ENCODE measurements at regions not wholly inside any gene's neighbourhood (a gene's known extent, or its start where the extent isn't known, plus 50 kb on each side); places are given as distances from the start of the nearest gene placed in this dataset.

- Histone ChIP-seq H3K9ac (replicated peaks; ENCODE audit: extremely low read depth, insufficient read depth, low read length) (peak overlapping the region; percentile 68), H3K27ac (ENCODE audit: insufficient read depth, low read depth, low read length) (no peak overlapping the region), H3K4me3 (replicated peaks in 1 of 3; ENCODE audit: insufficient read depth in 1 of 3, low read depth in 1 of 3, low read length in 3 of 3) (peak overlapping the region in 1 of 3 experiments; percentile 70), H3K4me2 (ENCODE audit: insufficient read depth, low read length) (peak overlapping the region; percentile 87), H4K20me1 (replicated peaks; ENCODE audit: control insufficient read depth, extremely low read depth, insufficient read depth, low read length) (no peaks in the 10 kb centered on the region), H3K9me1 (replicated peaks; ENCODE audit: control insufficient read depth, extremely low read depth, insufficient read depth, low read length) (no peaks in the 10 kb centered on the region), H3K4me1 (ENCODE audit: control insufficient read depth, extremely low read depth, insufficient read depth, low read length) (peaks cover 31% of the 10 kb centered on the region), H3K27me3 (ENCODE audit: control insufficient read depth in 2 of 2, insufficient read depth in 2 of 2, low read length in 2 of 2) (no peaks in the 10 kb centered on the region), H2AFZ (ENCODE audit: low read depth, low read length) (no peak overlapping the region), H3K36me3 (ENCODE audit: control insufficient read depth in 2 of 2, extremely low read depth in 1 of 2, insufficient read depth in 2 of 2, low read length in 2 of 2) (no peaks in the 10 kb centered on the region), H3K9me3 (replicated peaks; ENCODE audit: control insufficient read depth, insufficient read depth, low read length) (no peaks in the 10 kb centered on the region), H3K79me2 (ENCODE audit: control insufficient read depth, insufficient read depth, low read length) (no peaks in the 10 kb centered on the region)
- dilution Hi-C loops (cut with MboI; ENCODE audit: extremely low pct_ligation_motif_present, low sequenced_read_pairs) (no loop called here), intact Hi-C loops (cut with micrococcal nuclease) (loop anchor here (2.0 to 10.0 kb wide), 5 partner anchors 13 to 1779 kb away; a partner anchor contains a TSS)
- TF ChIP-seq POLR2AphosphoS5 (IDR thresholded peaks at IDR 0.05; ENCODE audit: insufficient read depth, low read depth, low read length) (no peak), CTCF (IDR thresholded peaks at IDR 0.05; ENCODE audit: extremely low read depth in 1 of 2, insufficient read depth in 1 of 2, low read depth in 1 of 2, low read length in 2 of 2) (no peak), POLR2A (IDR thresholded peaks at IDR 0.05; ENCODE audit: low read depth, low read length) (no peak), GATA2 (IDR thresholded peaks at IDR 0.05; ENCODE audit: insufficient read depth, insufficient read length, low read depth, low read length) (no peak), FOS (IDR thresholded peaks at IDR 0.05; ENCODE audit: borderline replicate concordance, insufficient read depth, low read length) (no peak), MYC (IDR thresholded peaks at IDR 0.05; ENCODE audit: low read depth, low read length) (no peak), JUN (IDR thresholded peaks at IDR 0.05; ENCODE audit: borderline replicate concordance, insufficient read depth, insufficient read length, low read depth) (no peak), MAX (IDR thresholded peaks at IDR 0.05; ENCODE audit: insufficient read depth, insufficient read length) (no peak), EZH2 (IDR thresholded peaks at IDR 0.05; ENCODE audit: borderline replicate concordance, low read depth, low read length, severe bottlenecking) (no peak)
- DNase-seq (ENCODE audit: low read depth, low spot score) (no peak), FAIRE-seq (no peak)
- BruUV-seq (replicated peaks) = no TSS peak
- CTCF ChIA-PET = interaction anchor here (1.1 to 6.8 kb wide), 5 partner anchors 15 to 83 kb away, joined by 3 to 67 read pairs (median 10); a partner anchor contains a TSS
- POLR2A ChIA-PET = interaction anchor here (1.0 to 5.7 kb wide), 7 partner anchors 13 to 1794 kb away, joined by 3 to 99 read pairs (median 24); a partner anchor contains a TSS
Measured at GRCh38 chr6:27811451-27811772, 100.8 kb downstream of the OR2B2 start.

All from endothelial cell of umbilical vein (primary cell).